Panc1 (cell line): ENCODE measurements at regions not wholly inside any gene's neighbourhood (a gene's known extent, or its start where the extent isn't known, plus 50 kb on each side); places are given as distances from the start of the nearest gene placed in this dataset.

Experiments used
- POLR2AphosphoS5 ChIP-seq: IDR thresholded peaks from 2 replicates; pipeline ENCODE4 v1.6.1; 2012; ENCODE audit warnings: mild to moderate bottlenecking, low read depth, low read length, moderate library complexity
- TF ChIP-seq, protein P1 (sequence below): fragments of 450-650 bp; IDR thresholded peaks from 2 replicates; pipeline ENCODE4 v1.5.1; 2017; ENCODE audit warnings: mild to moderate bottlenecking

DNA sequence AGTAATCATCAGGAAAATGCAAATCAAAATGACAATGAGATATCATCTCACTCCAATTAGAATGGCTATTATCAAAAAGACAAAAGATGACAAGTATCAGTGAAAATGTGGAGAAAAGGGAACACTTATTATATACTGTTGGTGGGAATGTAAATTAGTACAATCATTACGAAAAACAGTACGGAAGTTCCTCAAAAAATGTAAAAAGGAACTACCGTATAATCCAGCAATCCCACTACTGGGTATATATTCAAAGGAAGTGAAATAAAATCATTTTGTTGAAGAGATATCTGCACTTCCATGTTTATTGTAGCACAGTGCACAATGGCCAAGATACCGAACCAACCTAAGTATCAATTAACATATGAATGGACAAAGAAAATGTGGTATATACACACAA, 52.4 kb upstream of the TEX51 start:
- no peak for TF ChIP-seq POLR2AphosphoS5
- TF ChIP-seq, protein P1, sequence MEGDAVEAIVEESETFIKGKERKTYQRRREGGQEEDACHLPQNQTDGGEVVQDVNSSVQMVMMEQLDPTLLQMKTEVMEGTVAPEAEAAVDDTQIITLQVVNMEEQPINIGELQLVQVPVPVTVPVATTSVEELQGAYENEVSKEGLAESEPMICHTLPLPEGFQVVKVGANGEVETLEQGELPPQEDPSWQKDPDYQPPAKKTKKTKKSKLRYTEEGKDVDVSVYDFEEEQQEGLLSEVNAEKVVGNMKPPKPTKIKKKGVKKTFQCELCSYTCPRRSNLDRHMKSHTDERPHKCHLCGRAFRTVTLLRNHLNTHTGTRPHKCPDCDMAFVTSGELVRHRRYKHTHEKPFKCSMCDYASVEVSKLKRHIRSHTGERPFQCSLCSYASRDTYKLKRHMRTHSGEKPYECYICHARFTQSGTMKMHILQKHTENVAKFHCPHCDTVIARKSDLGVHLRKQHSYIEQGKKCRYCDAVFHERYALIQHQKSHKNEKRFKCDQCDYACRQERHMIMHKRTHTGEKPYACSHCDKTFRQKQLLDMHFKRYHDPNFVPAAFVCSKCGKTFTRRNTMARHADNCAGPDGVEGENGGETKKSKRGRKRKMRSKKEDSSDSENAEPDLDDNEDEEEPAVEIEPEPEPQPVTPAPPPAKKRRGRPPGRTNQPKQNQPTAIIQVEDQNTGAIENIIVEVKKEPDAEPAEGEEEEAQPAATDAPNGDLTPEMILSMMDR = no peak
